ENCODE measurements at regions not wholly inside any gene's neighbourhood (a gene's known extent, or its start where the extent isn't known, plus 50 kb on each side); places are given as distances from the start of the nearest gene placed in this dataset.

DNA sequence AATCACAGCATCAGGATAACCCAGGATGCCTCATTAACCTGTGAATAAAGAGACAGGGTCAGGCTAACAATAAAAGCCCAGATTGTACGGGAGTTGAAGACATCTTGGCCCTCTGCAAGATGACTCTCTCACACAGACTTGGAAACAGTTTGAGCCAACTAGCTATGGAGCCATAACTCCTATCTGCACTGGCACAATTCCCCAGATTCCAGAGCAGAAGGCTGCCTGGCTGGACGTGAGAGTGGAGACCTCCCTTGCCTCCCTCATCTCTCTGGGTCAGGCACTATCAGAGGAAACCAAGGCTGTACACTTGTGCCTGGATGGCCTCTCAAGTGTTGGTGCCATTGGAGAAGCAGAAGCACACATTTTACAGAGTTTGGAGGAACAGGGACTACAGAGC is 312.6 kb downstream of the THBS2 start:
- Histone ChIP-seq H3K36me3 (ENCODE audit: insufficient read depth) (no peaks in the 10 kb centered on the region), H3K4me3 (IDR thresholded peaks at IDR 0.05; ENCODE audit: insufficient read depth, low read depth, low read length) (no peak overlapping the region), H3K27ac (no peak overlapping the region), H3K27me3 (ENCODE audit: insufficient read depth, low read depth) (no peaks in the 10 kb centered on the region), H4K20me1 (ENCODE audit: insufficient read depth) (no peaks in the 10 kb centered on the region), H3K79me2 (ENCODE audit: insufficient read depth, low read depth) (no peaks in the 10 kb centered on the region), H2AFZ (ENCODE audit: low read depth) (no peak overlapping the region), H3K4me1 (ENCODE audit: low read depth, poor library complexity, severe bottlenecking) (no peaks in the 10 kb centered on the region), H3K4me2 (no peak overlapping the region), H3K9ac (no peak overlapping the region)
- TF ChIP-seq, protein P1, sequence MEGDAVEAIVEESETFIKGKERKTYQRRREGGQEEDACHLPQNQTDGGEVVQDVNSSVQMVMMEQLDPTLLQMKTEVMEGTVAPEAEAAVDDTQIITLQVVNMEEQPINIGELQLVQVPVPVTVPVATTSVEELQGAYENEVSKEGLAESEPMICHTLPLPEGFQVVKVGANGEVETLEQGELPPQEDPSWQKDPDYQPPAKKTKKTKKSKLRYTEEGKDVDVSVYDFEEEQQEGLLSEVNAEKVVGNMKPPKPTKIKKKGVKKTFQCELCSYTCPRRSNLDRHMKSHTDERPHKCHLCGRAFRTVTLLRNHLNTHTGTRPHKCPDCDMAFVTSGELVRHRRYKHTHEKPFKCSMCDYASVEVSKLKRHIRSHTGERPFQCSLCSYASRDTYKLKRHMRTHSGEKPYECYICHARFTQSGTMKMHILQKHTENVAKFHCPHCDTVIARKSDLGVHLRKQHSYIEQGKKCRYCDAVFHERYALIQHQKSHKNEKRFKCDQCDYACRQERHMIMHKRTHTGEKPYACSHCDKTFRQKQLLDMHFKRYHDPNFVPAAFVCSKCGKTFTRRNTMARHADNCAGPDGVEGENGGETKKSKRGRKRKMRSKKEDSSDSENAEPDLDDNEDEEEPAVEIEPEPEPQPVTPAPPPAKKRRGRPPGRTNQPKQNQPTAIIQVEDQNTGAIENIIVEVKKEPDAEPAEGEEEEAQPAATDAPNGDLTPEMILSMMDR (conservative IDR thresholded peaks at IDR 0.05; ENCODE audit: low read depth, low read length): no peak

DNA sequence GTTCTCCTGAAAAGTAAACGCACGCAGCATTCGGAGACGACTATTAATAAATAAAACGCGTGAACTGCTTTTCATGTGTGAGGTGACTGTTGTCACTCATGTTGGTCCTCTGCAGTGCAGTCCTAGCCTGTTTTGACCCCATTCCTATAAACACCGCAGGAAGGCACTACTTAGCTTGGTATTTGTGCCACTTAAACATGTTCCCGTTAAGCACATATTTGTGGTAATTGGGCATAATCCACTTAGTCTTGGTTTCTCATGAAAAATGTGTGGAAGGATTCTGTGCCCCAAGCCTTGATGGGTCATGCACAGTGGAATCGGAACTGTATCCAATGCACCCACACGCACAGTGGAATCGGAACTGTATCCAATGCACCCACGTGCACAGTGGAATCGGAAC is 313.9 kb downstream of the THBS2 start:
- Histone ChIP-seq H3K4me3 (IDR thresholded peaks at IDR 0.05; ENCODE audit: insufficient read depth, low read depth, low read length) (no peak overlapping the region), H3K9ac (no peak overlapping the region), H3K4me2 (no peak overlapping the region), H4K20me1 (ENCODE audit: insufficient read depth) (no peaks in the 10 kb centered on the region), H3K36me3 (ENCODE audit: insufficient read depth) (no peaks in the 10 kb centered on the region), H2AFZ (ENCODE audit: low read depth) (no peak overlapping the region), H3K27me3 (ENCODE audit: insufficient read depth, low read depth) (no peaks in the 10 kb centered on the region), H3K4me1 (ENCODE audit: low read depth, poor library complexity, severe bottlenecking) (no peaks in the 10 kb centered on the region), H3K79me2 (ENCODE audit: insufficient read depth, low read depth) (no peaks in the 10 kb centered on the region), H3K27ac (no peak overlapping the region)
- TF ChIP-seq, protein P1 (conservative IDR thresholded peaks at IDR 0.05; ENCODE audit: low read depth, low read length): no peak

DNA sequence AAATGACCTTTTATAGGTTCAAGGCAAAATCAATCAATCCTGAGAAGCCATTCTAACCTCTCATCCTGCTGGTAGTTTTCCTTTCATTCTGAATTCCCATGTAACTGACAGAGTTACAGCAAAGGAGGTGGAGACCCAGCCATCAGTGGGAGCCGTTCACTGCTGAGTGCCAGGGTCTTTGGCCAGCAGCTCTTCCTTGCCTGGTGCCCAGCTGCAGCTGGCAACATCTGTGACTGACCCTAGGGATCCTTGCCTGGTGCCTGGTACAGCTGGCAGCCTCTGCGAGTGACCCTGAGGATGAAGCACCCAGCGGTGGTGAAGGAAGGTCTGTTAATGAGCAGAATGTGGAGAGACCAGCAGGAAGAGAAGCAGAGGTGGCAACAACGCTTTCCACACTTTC is 314.6 kb downstream of the THBS2 start:
- Histone ChIP-seq H2AFZ (ENCODE audit: low read depth) (no peak overlapping the region), H3K79me2 (ENCODE audit: insufficient read depth, low read depth) (no peaks in the 10 kb centered on the region), H4K20me1 (ENCODE audit: insufficient read depth) (no peaks in the 10 kb centered on the region), H3K4me3 (IDR thresholded peaks at IDR 0.05; ENCODE audit: insufficient read depth, low read depth, low read length) (no peak overlapping the region), H3K27ac (no peak overlapping the region), H3K9ac (no peak overlapping the region), H3K27me3 (ENCODE audit: insufficient read depth, low read depth) (no peaks in the 10 kb centered on the region), H3K4me2 (no peak overlapping the region), H3K36me3 (ENCODE audit: insufficient read depth) (no peaks in the 10 kb centered on the region), H3K4me1 (ENCODE audit: low read depth, poor library complexity, severe bottlenecking) (no peaks in the 10 kb centered on the region)
- TF ChIP-seq, protein P1 (conservative IDR thresholded peaks at IDR 0.05; ENCODE audit: low read depth, low read length): no peak

DNA sequence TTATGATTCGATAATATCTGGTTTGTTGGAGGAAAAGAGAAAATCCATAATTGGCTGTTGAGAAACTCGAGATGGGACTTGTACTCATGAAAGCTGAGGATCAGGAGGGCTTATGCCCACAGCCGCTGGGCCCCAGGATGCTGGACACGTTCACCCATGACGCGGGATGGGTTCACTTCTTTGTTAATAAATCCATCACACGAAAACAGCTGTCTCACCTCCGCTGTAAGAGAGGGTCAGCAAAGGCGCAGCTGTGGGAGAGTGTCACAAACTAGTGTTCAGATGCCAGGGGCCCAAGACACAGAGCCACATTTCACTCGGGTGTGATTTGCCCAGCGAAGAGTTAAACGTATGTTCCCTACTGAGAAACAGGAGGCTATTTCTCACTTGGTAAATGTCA is 315.1 kb downstream of the THBS2 start:
- no peak overlapping the region for H2AFZ ChIP-seq (ENCODE audit: low read depth)
- TF ChIP-seq, protein P1 (conservative IDR thresholded peaks at IDR 0.05; ENCODE audit: low read depth, low read length): no peak
- H3K36me3 ChIP-seq (ENCODE audit: insufficient read depth): no peaks in the 10 kb centered on the region
- H3K27me3 ChIP-seq (ENCODE audit: insufficient read depth, low read depth): no peaks in the 10 kb centered on the region
- no peak overlapping the region for H3K9ac ChIP-seq
- H3K27ac ChIP-seq: no peak overlapping the region
- H4K20me1 ChIP-seq (ENCODE audit: insufficient read depth): no peaks in the 10 kb centered on the region
- H3K4me2 ChIP-seq: no peak overlapping the region
- H3K4me3 ChIP-seq (IDR thresholded peaks at IDR 0.05; ENCODE audit: insufficient read depth, low read depth, low read length): no peak overlapping the region
- H3K4me1 ChIP-seq (ENCODE audit: low read depth, poor library complexity, severe bottlenecking): no peaks in the 10 kb centered on the region
- H3K79me2 ChIP-seq (ENCODE audit: insufficient read depth, low read depth): no peaks in the 10 kb centered on the region

DNA sequence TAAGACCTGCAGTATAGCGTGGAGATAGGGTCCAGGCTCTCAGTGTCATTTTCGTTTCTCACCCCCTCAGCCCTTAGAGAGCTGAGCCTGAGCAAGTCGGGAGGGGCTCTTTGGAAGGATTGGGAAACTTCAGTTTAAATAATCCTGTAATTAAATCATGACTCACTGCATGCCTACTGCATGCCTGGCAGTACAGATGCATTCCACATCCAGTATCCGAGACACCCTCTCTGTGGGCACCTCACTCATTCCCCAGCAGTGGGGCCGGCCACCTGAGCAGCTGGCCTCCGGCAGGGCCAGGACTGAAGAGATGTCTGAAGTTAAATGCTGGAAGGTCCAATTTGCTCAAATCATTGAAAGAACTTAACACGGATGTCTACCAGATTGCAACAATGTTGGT is 316.6 kb downstream of the THBS2 start:
- Histone ChIP-seq H3K27ac (no peak overlapping the region), H3K4me1 (ENCODE audit: low read depth, poor library complexity, severe bottlenecking) (no peaks in the 10 kb centered on the region), H4K20me1 (ENCODE audit: insufficient read depth) (no peaks in the 10 kb centered on the region), H3K4me2 (no peak overlapping the region), H3K4me3 (IDR thresholded peaks at IDR 0.05; ENCODE audit: insufficient read depth, low read depth, low read length) (no peak overlapping the region), H2AFZ (ENCODE audit: low read depth) (no peak overlapping the region), H3K27me3 (ENCODE audit: insufficient read depth, low read depth) (no peaks in the 10 kb centered on the region), H3K9ac (no peak overlapping the region), H3K36me3 (ENCODE audit: insufficient read depth) (no peaks in the 10 kb centered on the region), H3K79me2 (ENCODE audit: insufficient read depth, low read depth) (no peaks in the 10 kb centered on the region)
- TF ChIP-seq, protein P1 (conservative IDR thresholded peaks at IDR 0.05; ENCODE audit: low read depth, low read length): no peak
